GM21423 (cell line): ENCODE measurements at regions not wholly inside any gene's neighbourhood (a gene's known extent, or its start where the extent isn't known, plus 50 kb on each side); places are given as distances from the start of the nearest gene placed in this dataset.

ENCODE experiments used
- ATAC-seq: cut with Tn5 transposase; IDR thresholded peaks from one replicate; pipeline ENCODE4 v1.9.1; 2021; ENCODE audit warnings: mild to moderate bottlenecking, moderate library complexity; ENCODE audit not compliant: unreplicated experiment

GRCh38 chr2:11988691-11989353 lies 242.4 kb downstream of the LPIN1 start:
- ATAC-seq = no peak

- no peak for ATAC-seq
These were observed 242.9 kb downstream of the LPIN1 start for GRCh38 chr2:11989354-11989703.

DNA sequence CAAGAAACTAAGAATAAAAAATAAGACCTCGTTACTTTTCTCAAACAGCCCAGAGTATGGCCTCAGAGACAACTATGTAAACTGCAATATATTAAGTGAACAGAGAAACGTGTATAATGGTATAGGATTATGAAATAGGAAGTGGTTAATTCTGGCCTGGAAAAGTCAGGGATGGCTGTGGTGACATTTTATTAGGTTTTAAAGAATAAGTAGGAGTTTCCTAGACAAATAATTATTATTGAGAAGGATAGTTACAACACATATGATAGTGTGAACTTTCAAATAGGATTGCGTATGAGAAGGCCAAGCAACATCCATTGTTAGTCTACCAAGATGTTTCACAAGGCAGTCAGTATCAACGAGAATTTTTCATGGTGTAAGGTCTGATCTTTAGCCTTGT lies 244.1 kb downstream of the LPIN1 start:
- ATAC-seq = no peak

DNA sequence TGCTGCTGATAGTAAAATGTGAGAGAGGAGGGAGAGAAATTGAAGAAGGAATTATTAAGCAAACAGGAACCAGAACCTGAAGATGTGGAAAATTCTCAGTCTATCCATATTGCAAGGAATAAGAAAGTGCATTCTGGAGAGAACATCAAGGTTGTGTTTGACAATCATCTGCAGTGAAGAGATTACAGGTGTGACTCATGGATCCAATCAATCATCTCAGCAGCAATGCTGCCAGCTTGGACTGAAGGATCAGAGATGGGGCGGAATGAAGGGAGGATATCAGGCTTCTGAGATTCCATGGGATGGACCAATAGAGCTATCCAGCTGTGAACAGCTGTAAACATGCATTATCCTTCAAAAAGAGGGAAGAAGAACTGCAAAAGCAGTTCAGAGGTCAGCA lies 247.3 kb downstream of the LPIN1 start:
- ATAC-seq = no peak

GRCh38 chr2:11995456-11995855 lies 249.0 kb downstream of the LPIN1 start:
- no peak for ATAC-seq

GRCh38 chr2:11996618-11997017 lies 250.2 kb downstream of the LPIN1 start:
- ATAC-seq = no peak

- ATAC-seq = no peak
These were observed 250.7 kb downstream of the LPIN1 start for GRCh38 chr2:11997142-11997541.

- ATAC-seq = no peak
These were observed 251.8 kb downstream of the LPIN1 start for GRCh38 chr2:11998218-11998617.

DNA sequence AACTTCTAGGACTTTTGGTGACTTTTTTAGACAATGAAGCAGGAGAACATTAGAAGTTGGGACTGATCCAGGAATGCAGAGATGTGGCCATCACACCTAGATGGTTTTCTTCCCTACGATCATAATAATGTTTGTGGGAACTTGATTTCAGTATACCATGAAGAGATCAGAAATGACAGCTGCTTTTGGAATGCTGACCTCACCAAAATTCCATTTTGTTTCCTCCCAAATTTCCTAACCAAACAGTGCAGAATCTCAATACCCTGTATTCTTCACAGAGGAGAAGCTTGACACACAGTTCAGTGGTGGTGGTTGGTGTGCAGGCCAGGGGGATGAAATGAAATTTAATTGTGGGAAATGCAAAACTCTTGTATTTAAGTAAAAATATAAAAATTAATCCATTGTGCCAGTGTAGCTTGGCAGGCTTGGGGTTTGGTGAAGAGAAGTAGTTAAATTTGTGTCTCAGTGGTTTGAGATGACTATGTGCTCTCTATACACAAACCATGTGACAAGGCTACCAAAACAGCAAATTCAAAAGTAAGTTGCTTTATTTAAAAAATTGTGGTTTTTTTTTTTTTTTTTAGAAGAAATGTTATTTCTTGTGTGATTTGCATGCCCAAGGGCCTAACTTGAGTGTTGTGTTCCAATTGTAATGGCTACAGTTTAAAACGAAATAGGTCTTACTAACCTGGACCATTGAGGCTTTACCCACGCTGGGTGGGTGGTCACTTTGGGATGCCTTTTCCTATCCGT lies 252.4 kb downstream of the LPIN1 start:
- no peak for ATAC-seq

GRCh38 chr2:12001621-12002020 lies 255.2 kb downstream of the LPIN1 start:
- ATAC-seq = no peak

- no peak for ATAC-seq
These were observed 255.8 kb downstream of the LPIN1 start for GRCh38 chr2:12002215-12002614.

DNA sequence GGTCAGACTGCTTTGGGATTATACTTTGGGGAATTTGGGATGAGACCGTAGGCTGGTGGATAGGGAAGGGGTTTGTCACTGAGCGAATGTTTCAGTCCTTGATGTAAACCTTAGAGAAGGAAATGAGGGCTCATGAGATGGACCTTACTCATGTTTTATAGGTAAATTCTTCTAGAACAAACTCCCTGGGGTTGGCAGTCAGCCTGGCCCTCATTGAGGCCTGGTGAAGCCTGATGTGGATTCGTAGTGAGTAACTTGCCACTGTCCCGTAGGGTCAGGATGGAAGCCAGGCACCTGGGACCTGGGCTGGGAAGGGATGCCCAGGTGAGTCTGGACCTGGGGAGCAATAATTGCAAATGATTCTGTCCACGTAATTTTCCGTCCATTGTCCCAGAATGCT lies 258.3 kb downstream of the LPIN1 start:
- ATAC-seq = no peak

DNA sequence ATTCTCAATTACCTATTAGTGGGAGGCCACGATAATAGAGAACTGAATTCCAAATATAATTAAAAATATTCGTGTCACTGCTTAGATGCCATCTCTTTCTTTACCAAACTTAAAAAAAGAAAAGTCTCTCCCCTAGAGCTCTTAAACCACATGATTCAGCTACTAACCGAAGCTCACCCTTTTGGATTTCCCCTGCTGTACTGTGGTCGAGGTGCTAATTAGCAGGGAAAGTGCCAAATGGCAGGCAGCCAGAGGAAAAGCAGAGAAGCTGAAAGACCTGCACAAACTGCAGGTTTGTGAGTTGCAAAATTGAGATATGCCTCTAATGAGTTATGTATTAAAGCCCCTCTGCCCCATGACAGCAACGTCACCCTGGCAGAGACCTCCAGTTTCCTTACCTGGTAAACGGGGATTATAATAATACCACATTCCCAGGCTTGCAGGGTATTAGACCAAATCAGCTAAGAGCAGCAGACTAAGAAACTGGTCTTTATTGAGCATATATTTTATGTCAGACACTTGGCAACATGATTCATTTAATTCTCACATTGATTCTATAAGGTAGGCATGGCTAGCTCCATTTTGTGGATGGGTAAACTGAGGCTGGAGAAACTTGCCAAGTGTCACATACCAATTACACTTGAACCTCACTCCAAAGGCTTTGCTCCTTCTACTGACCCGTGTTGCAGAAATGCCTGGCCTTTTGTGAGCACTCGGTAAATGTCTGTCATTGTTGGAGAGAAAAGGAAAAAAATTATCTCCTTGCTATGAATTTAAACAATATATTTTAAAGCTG lies 259.7 kb downstream of the LPIN1 start:
- peak; percentile 85 for ATAC-seq

- no peak for ATAC-seq
These were observed 260.4 kb downstream of the LPIN1 start for GRCh38 chr2:12006850-12007249.

GRCh38 chr2:12007282-12007681 lies 260.9 kb downstream of the LPIN1 start:
- ATAC-seq = no peak

DNA sequence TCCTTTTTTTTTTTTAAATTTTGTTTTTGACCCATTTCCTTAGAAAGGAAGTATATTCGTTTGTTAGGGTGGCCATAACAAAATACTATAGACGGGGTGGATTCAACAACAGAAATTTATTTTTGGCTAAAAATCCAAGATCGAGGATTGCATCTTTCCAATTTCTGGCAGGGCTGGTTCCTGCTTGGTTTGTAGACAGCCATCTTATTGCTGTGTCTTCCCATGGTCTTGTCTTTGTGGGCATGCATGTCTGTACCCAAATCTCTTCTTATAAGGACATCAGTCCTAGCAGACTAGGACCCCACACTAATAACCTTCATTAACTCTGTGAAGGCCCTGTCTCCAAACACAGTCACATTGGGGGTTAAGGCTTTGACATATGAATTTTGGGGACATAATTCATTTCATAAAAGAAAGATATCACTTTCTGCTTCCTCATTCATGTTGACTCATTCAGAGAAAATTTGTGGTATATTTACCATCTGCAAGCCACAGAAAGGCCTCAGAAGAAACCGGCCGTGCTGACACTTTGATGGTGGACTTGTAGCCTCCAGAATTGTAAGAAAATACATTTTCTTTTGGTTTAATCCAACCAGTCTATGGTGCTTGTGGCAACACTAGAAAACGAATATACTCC lies 262.1 kb downstream of the LPIN1 start:
- ATAC-seq = peak; percentile 70

GRCh38 chr2:12009323-12009905 lies 263.0 kb downstream of the LPIN1 start:
- ATAC-seq = no peak

- ATAC-seq = no peak
These were observed 263.6 kb downstream of the LPIN1 start for GRCh38 chr2:12010059-12010458.

DNA sequence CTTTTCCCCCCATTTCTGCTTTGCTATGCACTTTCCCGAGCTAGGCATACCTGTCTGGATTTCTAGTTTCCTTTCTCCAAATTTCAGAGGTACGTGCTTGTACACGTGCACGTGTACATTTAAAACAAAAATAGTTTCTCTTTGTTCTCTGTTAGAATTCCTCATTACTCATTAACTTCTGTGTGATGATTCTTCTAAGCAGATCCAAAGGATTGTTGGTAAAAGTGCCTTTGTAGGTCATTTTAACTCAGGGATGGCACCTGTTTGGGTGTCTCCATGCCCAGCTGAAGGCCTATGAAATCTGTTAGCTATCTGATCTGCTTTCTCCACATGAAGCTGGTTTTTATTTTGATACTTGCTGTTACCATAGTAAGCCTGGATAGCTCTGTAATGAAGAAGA lies 264.3 kb downstream of the LPIN1 start:
- ATAC-seq = no peak

DNA sequence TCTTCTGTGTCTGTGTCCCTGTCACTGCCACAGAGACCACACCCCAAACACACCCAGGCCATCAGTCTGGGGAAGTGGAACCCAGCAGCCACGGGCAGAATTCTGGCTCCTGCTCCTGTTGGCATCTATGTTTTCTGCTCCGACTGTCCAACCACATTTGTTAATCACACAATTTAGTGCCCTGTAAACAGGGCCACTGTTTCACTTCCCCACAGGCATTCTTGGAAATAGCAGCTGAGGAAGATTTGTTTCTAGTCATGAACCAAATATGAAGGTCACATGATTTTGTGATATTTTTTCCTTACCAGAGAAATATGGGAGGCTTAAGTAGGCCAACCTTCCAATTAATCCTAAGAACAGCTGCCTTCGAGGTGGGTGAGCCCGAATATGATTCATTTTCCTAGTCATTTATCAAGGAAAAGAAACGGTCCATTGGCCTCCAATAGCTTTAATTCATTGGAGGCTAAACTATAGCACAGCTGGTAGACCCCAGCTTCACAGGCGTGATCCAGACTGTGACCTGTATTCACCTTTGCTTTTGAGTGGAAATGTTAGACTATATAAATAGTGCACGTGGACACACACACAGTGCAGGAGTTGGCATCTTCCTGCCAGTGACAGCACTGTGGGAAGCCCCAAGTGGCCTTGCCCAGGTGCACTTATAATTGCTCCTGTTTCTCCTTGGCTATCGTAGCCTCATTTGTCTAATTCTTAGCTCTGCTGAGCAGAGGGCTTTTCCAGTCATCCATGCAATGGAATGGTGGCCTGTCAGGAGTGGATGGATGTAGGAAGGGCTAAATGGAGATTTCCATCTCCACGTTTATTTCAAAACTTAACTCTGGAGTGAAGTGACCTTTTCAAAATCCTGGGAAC lies 267.9 kb downstream of the LPIN1 start:
- no peak for ATAC-seq
